ENCODE measurements at regions not wholly inside any gene's neighbourhood (a gene's known extent, or its start where the extent isn't known, plus 50 kb on each side); places are given as distances from the start of the nearest gene placed in this dataset.

- no peak for FAIRE-seq
- 65 to 81% (median 80%) methylated on average over 3 of the region's 3 CpGs for WGBS, 3 donors
- Histone ChIP-seq H3K27ac (ENCODE audit: low read depth in 1 of 3, low read length in 2 of 3) (no peak overlapping the region), H3K36me3 (ENCODE audit: control insufficient read depth in 3 of 3, insufficient read depth in 2 of 3, low read depth in 1 of 3, low read length in 3 of 3) (no peaks in the 10 kb centered on the region), H3K9me3 (ENCODE audit: control insufficient read depth in 2 of 2, insufficient read depth in 1 of 2, low read depth in 1 of 2, low read length in 1 of 2) (no peaks in the 10 kb centered on the region), H3K4me1 (ENCODE audit: control insufficient read depth in 3 of 3, insufficient read depth in 2 of 3, low read depth in 1 of 3, low read length in 2 of 3) (no peaks in the 10 kb centered on the region), H3K27me3 (ENCODE audit: control insufficient read depth in 3 of 3, insufficient read depth in 3 of 3, low read length in 3 of 3) (peaks cover 0 to 4% (median under 1%) of the 10 kb centered on the region in 3 donors), H3K4me3 (ENCODE audit: low read depth in 1 of 3, low read length in 3 of 3) (no peak overlapping the region)
- DNase-seq: no peak
Measured at GRCh38 chr14:76274324-76274723, 101.6 kb upstream of the ESRRB start.

GRCh38 chr14:76277586-76278130 lies 98.3 kb upstream of the ESRRB start:
- no peak overlapping the region for H3K27ac ChIP-seq (ENCODE audit: low read depth in 1 of 3, low read length in 2 of 3)
- no peak overlapping the region for H3K4me3 ChIP-seq (ENCODE audit: low read depth in 1 of 3, low read length in 3 of 3)
- DNase-seq: no peak
- no peak for FAIRE-seq
- H3K27me3 ChIP-seq (ENCODE audit: control insufficient read depth in 3 of 3, insufficient read depth in 3 of 3, low read length in 3 of 3): peaks cover 0 to 4% (median 3%) of the 10 kb centered on the region in 3 donors
- H3K4me1 ChIP-seq (ENCODE audit: control insufficient read depth in 3 of 3, insufficient read depth in 2 of 3, low read depth in 1 of 3, low read length in 2 of 3): no peaks in the 10 kb centered on the region
- no peaks in the 10 kb centered on the region for H3K9me3 ChIP-seq (ENCODE audit: control insufficient read depth in 2 of 2, insufficient read depth in 1 of 2, low read depth in 1 of 2, low read length in 1 of 2)
- 76 to 79% (median 78%) methylated on average over 14 of the region's 14 CpGs for WGBS, 3 donors
- no peaks in the 10 kb centered on the region for H3K36me3 ChIP-seq (ENCODE audit: control insufficient read depth in 3 of 3, insufficient read depth in 2 of 3, low read depth in 1 of 3, low read length in 3 of 3)

- Histone ChIP-seq H3K36me3 (ENCODE audit: control insufficient read depth in 3 of 3, insufficient read depth in 2 of 3, low read depth in 1 of 3, low read length in 3 of 3) (no peaks in the 10 kb centered on the region), H3K4me1 (ENCODE audit: control insufficient read depth in 3 of 3, insufficient read depth in 2 of 3, low read depth in 1 of 3, low read length in 2 of 3) (no peaks in the 10 kb centered on the region), H3K9me3 (ENCODE audit: control insufficient read depth in 2 of 2, insufficient read depth in 1 of 2, low read depth in 1 of 2, low read length in 1 of 2) (no peaks in the 10 kb centered on the region), H3K27ac (ENCODE audit: low read depth in 1 of 3, low read length in 2 of 3) (no peak overlapping the region), H3K27me3 (ENCODE audit: control insufficient read depth in 3 of 3, insufficient read depth in 3 of 3, low read length in 3 of 3) (peaks cover 0 to 4% (median 3%) of the 10 kb centered on the region in 3 donors), H3K4me3 (ENCODE audit: low read depth in 1 of 3, low read length in 3 of 3) (no peak overlapping the region)
- DNase-seq (no peak), FAIRE-seq (no peak)
- 33 to 39% (median 33%) methylated on average over 3 of the region's 3 CpGs for WGBS, 3 donors
Measured at GRCh38 chr14:76280221-76280620, 95.7 kb upstream of the ESRRB start.

- no peak for FAIRE-seq
- Histone ChIP-seq H3K36me3 (ENCODE audit: control insufficient read depth in 3 of 3, insufficient read depth in 2 of 3, low read depth in 1 of 3, low read length in 3 of 3) (no peaks in the 10 kb centered on the region), H3K27ac (ENCODE audit: low read depth in 1 of 3, low read length in 2 of 3) (no peak overlapping the region), H3K4me1 (ENCODE audit: control insufficient read depth in 3 of 3, insufficient read depth in 2 of 3, low read depth in 1 of 3, low read length in 2 of 3) (no peaks in the 10 kb centered on the region), H3K27me3 (ENCODE audit: control insufficient read depth in 3 of 3, insufficient read depth in 3 of 3, low read length in 3 of 3) (peaks cover 0 to 4% (median 3%) of the 10 kb centered on the region in 3 donors), H3K4me3 (ENCODE audit: low read depth in 1 of 3, low read length in 3 of 3) (no peak overlapping the region), H3K9me3 (ENCODE audit: control insufficient read depth in 2 of 2, insufficient read depth in 1 of 2, low read depth in 1 of 2, low read length in 1 of 2) (no peaks in the 10 kb centered on the region)
- no peak for DNase-seq
- 45 to 66% (median 65%) methylated on average over 2 of the region's 2 CpGs for WGBS, 3 donors
Measured at GRCh38 chr14:76282581-76282980, 93.4 kb upstream of the ESRRB start.

- Histone ChIP-seq H3K9me3 (ENCODE audit: control insufficient read depth in 2 of 2, insufficient read depth in 1 of 2, low read depth in 1 of 2, low read length in 1 of 2) (no peaks in the 10 kb centered on the region), H3K27me3 (ENCODE audit: control insufficient read depth in 3 of 3, insufficient read depth in 3 of 3, low read length in 3 of 3) (peaks cover 0 to 2% (median 0%) of the 10 kb centered on the region in 3 donors), H3K4me1 (ENCODE audit: control insufficient read depth in 3 of 3, insufficient read depth in 2 of 3, low read depth in 1 of 3, low read length in 2 of 3) (no peaks in the 10 kb centered on the region), H3K36me3 (ENCODE audit: control insufficient read depth in 3 of 3, insufficient read depth in 2 of 3, low read depth in 1 of 3, low read length in 3 of 3) (no peaks in the 10 kb centered on the region), H3K27ac (ENCODE audit: low read depth in 1 of 3, low read length in 2 of 3) (no peak overlapping the region), H3K4me3 (ENCODE audit: low read depth in 1 of 3, low read length in 3 of 3) (no peak overlapping the region)
- FAIRE-seq (peak; percentile 93), DNase-seq (no peak)
- WGBS, 3 donors: 83 to 100% (median 92%) methylated on average over 1 of the region's 1 CpG
Measured at GRCh38 chr14:76287063-76287462, 88.9 kb upstream of the ESRRB start.

GRCh38 chr14:76289276-76289675 lies 86.7 kb upstream of the ESRRB start:
- WGBS, 3 donors: 71 to 79% (median 76%) methylated on average over 4 of the region's 4 CpGs
- H3K27me3 ChIP-seq (ENCODE audit: control insufficient read depth in 3 of 3, insufficient read depth in 3 of 3, low read length in 3 of 3): peaks cover 0 to 2% (median 0%) of the 10 kb centered on the region in 3 donors
- H3K4me3 ChIP-seq (ENCODE audit: low read depth in 1 of 3, low read length in 3 of 3): no peak overlapping the region
- H3K9me3 ChIP-seq (ENCODE audit: control insufficient read depth in 2 of 2, insufficient read depth in 1 of 2, low read depth in 1 of 2, low read length in 1 of 2): no peaks in the 10 kb centered on the region
- DNase-seq: no peak
- no peak for FAIRE-seq
- no peak overlapping the region for H3K27ac ChIP-seq (ENCODE audit: low read depth in 1 of 3, low read length in 2 of 3)
- no peaks in the 10 kb centered on the region for H3K36me3 ChIP-seq (ENCODE audit: control insufficient read depth in 3 of 3, insufficient read depth in 2 of 3, low read depth in 1 of 3, low read length in 3 of 3)
- no peaks in the 10 kb centered on the region for H3K4me1 ChIP-seq (ENCODE audit: control insufficient read depth in 3 of 3, insufficient read depth in 2 of 3, low read depth in 1 of 3, low read length in 2 of 3)

GRCh38 chr14:76292561-76292960 lies 83.4 kb upstream of the ESRRB start:
- Histone ChIP-seq H3K4me3 (ENCODE audit: low read depth in 1 of 3, low read length in 3 of 3) (no peak overlapping the region), H3K4me1 (ENCODE audit: control insufficient read depth in 3 of 3, insufficient read depth in 2 of 3, low read depth in 1 of 3, low read length in 2 of 3) (no peaks in the 10 kb centered on the region), H3K9me3 (ENCODE audit: control insufficient read depth in 2 of 2, insufficient read depth in 1 of 2, low read depth in 1 of 2, low read length in 1 of 2) (no peaks in the 10 kb centered on the region), H3K36me3 (ENCODE audit: control insufficient read depth in 3 of 3, insufficient read depth in 2 of 3, low read depth in 1 of 3, low read length in 3 of 3) (no peaks in the 10 kb centered on the region), H3K27ac (ENCODE audit: low read depth in 1 of 3, low read length in 2 of 3) (no peak overlapping the region), H3K27me3 (ENCODE audit: control insufficient read depth in 3 of 3, insufficient read depth in 3 of 3, low read length in 3 of 3) (peaks cover 0 to 9% (median 0%) of the 10 kb centered on the region in 3 donors)
- no peak for DNase-seq
- no peak for FAIRE-seq
- 89 to 94% (median 90%) methylated on average over 10 of the region's 10 CpGs for WGBS, 3 donors

- Histone ChIP-seq H3K4me1 (ENCODE audit: control insufficient read depth in 3 of 3, insufficient read depth in 2 of 3, low read depth in 1 of 3, low read length in 2 of 3) (no peaks in the 10 kb centered on the region), H3K36me3 (ENCODE audit: control insufficient read depth in 3 of 3, insufficient read depth in 2 of 3, low read depth in 1 of 3, low read length in 3 of 3) (no peaks in the 10 kb centered on the region), H3K4me3 (ENCODE audit: low read depth in 1 of 3, low read length in 3 of 3) (no peak overlapping the region), H3K27ac (ENCODE audit: low read depth in 1 of 3, low read length in 2 of 3) (peak overlapping the region in 1 of 3 donors; percentile 29), H3K27me3 (ENCODE audit: control insufficient read depth in 3 of 3, insufficient read depth in 3 of 3, low read length in 3 of 3) (peaks cover 0 to 9% (median 0%) of the 10 kb centered on the region in 3 donors), H3K9me3 (ENCODE audit: control insufficient read depth in 2 of 2, insufficient read depth in 1 of 2, low read depth in 1 of 2, low read length in 1 of 2) (no peaks in the 10 kb centered on the region)
- no peak for FAIRE-seq
- DNase-seq: peak in 1 of 2 donors; percentile 12
- 70 to 86% (median 80%) methylated on average over 3 of the region's 3 CpGs for WGBS, 3 donors
Measured at GRCh38 chr14:76293221-76293620, 82.7 kb upstream of the ESRRB start.

- no peaks in the 10 kb centered on the region for H3K4me1 ChIP-seq (ENCODE audit: control insufficient read depth in 3 of 3, insufficient read depth in 2 of 3, low read depth in 1 of 3, low read length in 2 of 3)
- H3K27ac ChIP-seq (ENCODE audit: low read depth in 1 of 3, low read length in 2 of 3): no peak overlapping the region
- no peaks in the 10 kb centered on the region for H3K9me3 ChIP-seq (ENCODE audit: control insufficient read depth in 2 of 2, insufficient read depth in 1 of 2, low read depth in 1 of 2, low read length in 1 of 2)
- peaks cover 0 to 11% (median 0%) of the 10 kb centered on the region in 3 donors for H3K27me3 ChIP-seq (ENCODE audit: control insufficient read depth in 3 of 3, insufficient read depth in 3 of 3, low read length in 3 of 3)
- FAIRE-seq (no peak), DNase-seq (peak; percentile 5 to 73)
- no peak overlapping the region for H3K4me3 ChIP-seq (ENCODE audit: low read depth in 1 of 3, low read length in 3 of 3)
- no peaks in the 10 kb centered on the region for H3K36me3 ChIP-seq (ENCODE audit: control insufficient read depth in 3 of 3, insufficient read depth in 2 of 3, low read depth in 1 of 3, low read length in 3 of 3)
- 23 to 51% (median 30%) methylated on average over 3 of the region's 3 CpGs for WGBS, 3 donors
Measured at GRCh38 chr14:76293923-76294322, 82.0 kb upstream of the ESRRB start.

Measured in small intestine (tissue), 7 donors.